MV-4-11 (cell line): ENCODE measurements at regions not wholly inside any gene's neighbourhood (a gene's known extent, or its start where the extent isn't known, plus 50 kb on each side); places are given as distances from the start of the nearest gene placed in this dataset.

Experiments
- DNase-seq: peaks from one replicate; lab custom pipeline; 2025; lab: John Stamatoyannopoulos, UW

DNA sequence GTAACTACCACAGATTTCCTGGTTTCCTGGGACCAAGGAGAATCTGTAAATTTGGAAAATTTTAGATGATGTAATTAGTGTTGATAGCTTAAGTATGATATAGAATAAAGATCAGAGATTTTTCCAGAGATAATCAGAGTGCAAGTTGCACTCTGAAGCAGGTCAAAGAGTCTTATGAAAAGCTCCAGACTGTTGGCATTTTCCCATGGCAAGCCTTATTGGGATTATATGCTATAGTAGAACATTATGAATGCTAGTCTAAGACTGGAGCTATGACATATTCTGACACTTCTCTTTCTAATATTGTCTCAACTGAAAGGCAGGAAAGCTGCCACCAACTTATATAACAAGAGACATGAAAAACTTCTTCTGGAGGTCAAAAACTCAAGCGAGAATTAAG lies 1638.3 kb upstream of the LRRTM1 start:
- DNase-seq: no peak

DNA sequence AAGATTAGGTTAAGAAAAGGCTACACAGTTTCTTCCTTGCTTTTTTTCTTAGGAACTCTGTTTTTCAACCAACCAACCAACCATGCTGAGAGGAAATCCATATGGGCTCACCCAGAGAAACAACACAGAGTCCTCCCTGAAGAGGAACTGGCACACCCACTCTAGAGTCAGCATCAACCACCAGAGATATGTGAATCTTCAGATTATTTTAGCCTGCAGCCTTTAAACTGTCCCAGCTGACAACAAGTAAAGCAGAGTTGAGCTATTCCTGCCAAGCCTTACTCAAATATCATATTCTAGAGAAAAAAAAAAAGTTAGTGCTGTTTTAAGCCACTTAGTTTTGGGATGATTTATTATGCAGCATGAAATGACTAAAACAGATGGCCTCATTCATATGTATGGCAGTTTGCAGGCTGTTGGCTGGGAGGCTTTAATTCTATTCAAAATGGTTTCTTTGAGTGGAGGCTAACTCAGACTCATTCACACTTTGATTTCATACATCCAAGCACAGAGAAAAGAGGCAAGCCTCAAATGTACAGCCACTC lies 1637.7 kb upstream of the LRRTM1 start:
- no peak for DNase-seq

DNA sequence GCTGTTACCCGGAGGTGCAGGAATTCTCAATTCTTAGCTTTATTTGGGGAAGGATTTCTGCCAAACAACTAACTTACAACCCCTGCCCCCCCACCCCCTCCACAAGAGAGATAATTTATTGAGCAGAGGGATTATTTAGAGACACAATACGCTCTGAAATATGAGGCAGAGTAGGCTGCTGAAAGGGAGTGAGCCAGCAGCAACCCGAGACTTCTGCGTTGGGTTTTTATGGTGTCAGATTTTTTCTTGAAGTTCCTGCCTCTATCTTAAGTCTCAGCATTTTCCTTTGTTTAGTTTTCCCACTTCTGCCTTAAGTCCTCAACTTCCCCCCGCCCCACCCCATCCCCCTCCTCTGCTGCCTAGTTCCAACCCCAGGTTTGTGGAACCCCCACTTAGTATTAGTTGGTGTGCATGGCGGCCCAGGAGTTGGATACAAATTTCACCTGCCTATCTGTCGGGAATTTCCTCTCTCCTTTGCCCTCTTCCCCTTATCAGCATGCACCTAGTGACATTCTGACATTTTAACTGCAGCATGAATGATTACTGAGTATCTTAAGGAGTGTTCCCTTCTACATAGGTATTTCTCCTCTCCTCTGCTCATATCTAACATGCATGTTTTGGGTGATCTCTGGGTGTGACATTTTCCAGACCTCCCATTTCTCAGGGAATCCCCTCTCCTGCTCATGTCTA lies 1635.9 kb upstream of the LRRTM1 start:
- no peak for DNase-seq

DNA sequence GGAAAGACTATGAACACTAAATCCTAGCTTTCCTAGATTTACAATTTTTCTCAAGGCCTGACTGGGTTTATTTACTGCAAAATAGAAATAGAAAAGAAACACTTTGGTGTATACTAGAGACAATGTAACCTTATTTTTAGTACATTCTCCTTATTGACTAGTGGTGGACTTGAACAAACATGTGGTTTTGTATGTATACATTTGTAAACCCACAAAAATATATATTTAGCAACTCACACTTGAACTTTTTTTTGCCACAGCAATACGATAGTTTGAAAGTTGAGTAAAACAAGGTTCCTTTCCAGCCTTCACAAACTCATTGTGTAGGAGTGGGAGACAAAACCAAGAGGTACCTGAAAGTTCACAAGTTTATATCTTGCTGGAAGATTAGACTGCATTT lies 1633.4 kb upstream of the LRRTM1 start:
- no peak for DNase-seq

DNA sequence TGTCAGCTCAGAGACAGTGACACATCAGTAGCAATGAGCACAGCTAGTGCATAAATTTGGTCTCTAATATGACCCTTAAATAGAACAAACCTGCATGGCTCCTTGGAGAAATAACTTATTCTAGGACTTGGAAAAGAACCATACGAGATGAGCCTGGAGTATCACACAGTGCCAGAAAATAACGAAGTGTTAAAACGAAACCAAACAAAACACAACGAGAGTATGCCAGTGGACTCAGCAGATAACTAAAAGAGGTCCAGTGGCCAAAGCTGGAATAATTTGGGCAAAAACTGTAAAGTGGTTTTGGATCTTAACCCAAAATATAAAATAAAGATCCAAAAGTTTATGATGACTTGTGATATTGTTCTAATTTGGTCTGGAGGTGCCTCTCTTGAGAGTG lies 1599.0 kb upstream of the LRRTM1 start:
- DNase-seq: no peak

DNA sequence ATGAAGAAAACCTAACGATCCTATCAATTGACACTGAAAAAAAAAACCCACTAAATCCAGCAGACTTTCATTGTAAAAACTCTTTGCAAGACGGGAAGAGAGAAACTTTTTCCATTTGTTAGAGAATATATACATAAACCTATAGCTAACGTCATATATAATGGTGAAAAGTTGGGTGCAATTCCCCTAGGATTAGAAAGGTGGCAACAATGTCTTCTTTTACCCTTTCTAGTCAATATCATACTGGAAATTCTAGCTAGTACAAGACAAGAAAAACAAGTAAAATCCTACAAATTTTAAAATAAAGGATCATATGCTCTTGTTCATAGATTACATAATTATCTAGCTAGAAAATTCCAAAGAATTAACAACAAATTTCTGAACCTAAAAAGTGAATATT lies 1596.5 kb upstream of the LRRTM1 start:
- no peak for DNase-seq

DNA sequence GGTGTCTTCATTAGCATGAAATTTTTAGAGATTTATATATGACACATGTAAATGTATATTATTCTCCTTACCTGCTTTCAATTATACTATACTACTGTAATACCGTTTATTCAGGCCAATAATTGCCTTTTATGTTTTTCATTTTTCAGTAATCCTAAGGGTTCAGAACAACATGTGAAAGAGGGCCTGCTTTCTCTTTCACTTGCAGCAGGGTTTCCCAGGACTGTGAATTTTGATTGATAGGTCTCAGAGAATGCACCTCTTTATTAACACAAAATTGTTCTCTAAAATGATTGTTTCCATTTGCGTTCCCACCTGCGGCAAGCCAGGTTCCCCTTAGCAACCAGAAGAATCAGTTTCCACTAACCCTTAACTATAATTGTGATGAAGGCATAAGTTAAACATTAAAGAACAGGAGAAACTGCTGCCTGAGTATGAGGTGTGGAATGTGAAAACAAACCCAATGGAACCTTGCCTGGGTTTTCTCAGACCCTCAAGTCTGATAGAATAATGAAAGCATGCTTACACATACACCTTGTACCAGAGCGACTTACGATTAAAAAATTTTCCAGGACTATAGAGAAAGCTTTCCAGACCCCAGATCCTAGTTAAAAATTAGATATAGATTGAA lies 1591.2 kb upstream of the LRRTM1 start:
- no peak for DNase-seq

DNA sequence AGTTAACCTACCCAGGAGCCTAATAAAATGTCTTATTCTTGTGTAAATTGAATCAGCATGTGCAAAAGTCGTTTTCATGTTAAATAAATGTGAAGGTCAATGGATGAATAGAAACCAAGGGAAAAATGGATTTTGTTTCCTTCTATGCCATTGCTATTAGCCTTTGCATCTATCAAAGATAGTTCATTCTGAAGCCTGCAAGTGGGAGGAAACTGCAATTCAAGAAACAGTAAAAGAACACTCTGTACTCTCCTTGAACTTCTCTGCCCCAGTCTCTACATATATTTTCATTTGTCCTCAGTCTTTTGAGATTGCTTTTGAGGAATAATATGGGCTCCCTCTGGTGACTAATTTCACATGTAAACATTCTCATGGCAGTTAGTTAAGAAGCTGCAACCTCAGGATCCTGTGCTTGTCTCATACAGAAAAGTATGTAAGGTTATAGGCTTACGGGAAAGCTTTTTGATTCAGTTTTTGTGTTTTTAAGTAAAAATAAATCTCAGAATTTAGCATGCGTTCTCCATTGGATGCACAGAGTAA lies 1590.0 kb upstream of the LRRTM1 start:
- no peak for DNase-seq

DNA sequence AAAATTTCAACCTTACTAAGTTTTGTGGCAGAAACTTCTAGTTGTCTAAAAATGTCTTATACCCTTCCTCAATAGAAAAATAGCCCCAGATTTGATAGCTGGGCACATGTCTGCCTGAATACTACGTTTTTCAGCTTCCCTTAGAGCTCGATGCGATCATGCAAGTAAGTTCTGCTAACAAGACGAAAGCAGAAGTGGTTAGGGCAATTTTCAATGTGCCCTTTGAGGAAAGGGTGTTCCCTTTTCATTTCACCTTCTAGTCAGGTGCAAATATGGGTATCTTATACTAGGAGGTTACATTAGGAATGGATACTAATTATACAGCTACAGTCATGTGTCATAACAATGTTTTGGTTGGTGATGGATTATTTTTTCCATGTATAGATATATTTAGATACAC lies 1572.1 kb upstream of the LRRTM1 start:
- DNase-seq: peak; percentile 18

DNA sequence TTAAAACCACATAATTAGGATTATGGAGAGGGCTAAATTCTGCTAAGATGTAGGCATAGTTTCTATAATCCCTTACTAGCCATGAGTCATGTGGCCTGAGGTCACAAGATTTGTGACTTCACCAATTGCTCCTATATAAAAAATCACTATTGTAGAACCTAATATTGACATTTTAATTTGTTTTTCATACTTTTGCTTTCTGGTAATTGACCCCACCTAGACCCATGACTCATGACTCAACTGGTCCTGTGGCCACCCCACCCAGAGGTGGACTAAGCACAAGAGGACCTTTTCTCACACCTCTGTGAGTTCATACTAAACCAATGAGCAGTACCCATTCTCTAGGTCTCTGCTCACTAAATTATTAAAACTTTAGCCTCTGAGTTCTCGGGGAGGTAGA lies 1567.5 kb upstream of the LRRTM1 start:
- DNase-seq: no peak

DNA sequence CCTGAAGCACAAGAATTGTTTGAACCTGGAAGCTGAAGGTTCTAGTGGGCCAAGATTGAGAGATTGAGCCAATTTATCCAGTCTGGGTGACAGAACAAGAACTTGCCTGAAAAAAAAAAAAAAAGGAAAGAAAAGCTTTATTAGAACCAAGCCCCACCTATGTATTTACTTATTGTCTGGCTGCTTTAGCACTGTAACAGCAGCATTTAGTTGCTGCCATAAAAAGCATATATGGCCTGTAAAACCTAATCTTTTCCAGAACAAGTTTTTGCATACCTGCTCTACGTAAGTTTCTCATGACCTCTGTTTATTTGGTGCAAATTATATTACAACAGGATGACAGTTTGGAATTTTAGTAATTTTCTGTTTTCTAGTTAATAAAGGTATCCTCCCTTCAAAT lies 1565.6 kb upstream of the LRRTM1 start:
- DNase-seq: no peak

DNA sequence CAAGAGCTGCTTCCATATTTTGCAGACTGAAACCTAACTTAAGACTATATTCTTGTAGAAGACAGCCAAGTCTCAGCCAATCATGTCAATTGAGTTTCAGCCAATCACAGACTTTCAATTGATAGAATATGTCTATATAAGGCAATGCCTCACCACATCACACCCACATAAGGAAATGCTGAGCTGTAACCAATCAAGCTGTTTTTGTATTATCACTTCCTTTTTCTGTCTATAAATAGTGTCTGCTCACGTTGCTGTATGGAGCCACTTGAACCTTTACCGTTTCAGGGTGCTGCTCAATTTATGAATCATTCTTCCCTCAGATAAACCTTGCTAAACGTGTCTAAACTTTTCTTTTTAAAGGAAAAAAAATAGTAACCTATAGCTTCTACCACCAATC lies 1554.4 kb upstream of the LRRTM1 start:
- DNase-seq: peak; percentile 17

DNA sequence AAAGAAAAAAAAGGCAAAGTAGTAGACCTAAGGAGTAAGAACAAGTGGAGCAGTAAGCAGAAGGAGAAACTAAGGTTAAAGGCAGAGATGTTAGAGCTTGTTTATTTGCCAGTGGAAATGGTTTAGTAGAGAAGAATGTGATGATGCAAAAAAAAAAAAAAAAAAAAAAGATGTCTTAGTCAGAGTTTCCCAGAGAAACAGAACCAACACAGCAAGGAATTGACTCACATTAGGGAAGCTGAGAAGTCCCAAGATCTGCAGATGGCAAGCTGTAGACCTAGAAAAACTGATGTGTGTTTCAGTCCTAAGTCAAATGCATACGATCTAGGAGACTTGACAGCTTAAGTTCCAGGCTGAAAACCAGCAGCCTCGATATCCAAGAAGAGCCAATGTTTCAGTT lies 1548.8 kb upstream of the LRRTM1 start:
- DNase-seq: no peak

DNA sequence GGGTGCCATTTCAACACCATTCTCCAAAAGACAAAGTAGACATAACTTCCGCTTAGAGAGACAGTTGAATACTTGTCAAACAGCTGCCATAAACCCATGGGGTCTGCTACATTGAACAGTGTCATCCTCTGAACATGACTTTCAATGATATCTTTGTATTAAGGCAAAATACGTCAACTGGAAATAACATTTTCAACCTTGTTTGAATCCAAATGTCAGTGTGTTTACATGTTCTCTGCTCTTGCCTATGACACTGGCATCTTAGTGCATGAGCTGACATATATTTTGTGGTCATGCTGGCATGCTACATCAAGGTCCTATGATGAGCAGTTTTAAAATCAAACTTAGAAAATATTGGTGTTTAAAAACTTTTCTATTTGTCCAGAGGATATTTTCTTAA lies 1548.1 kb upstream of the LRRTM1 start:
- no peak for DNase-seq

DNA sequence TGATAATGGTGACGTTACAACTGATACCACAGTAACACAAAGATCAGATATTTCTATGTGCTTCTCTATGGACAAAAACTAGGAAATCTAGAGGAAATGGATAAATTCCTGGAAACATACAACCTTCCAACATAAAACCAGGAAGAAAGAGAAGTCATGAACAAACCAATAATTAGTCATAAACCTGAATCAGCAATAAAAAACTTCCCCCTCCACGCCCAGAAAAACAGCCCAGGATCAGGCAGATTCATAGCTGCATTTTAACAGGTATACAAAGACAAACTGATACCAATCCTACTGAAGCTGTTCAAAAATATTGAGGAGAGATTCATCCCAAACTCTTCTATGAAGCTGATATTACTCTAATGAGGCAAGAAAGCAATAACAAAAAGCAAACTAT lies 1535.2 kb upstream of the LRRTM1 start:
- no peak for DNase-seq

DNA sequence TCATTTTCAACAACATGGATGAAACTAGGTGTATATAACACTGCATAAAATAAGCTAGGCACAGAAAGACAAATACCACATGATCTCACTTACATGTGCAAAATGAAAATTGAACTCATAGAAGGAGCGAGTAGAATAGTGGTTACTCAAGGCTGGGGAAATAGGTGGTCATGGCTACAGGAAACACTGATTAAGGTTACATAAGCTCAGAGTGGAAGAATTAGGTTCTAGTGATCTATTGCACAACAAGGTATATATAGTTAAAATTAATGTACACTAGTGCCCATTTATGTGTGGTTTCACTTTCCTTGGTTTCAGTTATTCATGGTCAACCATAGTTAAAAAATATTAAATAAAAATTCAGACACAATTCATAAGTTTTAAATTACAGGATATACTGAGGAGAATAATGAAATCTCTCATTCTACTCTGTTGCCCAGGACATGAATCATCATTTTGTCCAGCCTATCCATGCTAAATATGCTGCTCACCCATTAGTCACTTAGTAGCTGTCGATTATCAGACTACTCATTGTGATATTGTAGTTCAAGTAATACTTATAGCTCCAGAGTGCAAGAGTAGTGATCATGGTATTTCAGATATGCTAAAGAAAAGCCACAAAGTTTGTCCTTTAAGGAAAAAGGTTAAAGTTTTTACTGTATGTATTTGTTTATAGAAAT lies 1530.9 kb upstream of the LRRTM1 start:
- DNase-seq: no peak

DNA sequence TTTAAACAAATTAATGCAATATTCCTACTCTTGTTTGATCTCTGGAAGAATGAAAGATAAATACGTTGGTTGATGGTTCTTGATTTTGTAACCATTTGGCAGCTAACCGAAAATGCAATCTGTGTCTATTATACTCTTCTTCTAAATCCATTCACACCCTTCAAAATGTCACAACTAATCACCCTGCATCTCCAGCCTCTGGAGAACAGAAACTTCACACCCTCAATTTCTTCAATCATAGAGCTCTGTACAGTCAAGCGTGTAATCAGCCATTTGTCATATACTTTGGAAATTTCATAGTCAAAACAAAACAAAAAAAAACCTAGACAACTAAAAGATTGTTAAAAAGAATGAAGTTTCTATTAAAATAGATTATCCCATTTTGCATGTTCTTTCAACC lies 1482.3 kb upstream of the LRRTM1 start:
- no peak for DNase-seq

DNA sequence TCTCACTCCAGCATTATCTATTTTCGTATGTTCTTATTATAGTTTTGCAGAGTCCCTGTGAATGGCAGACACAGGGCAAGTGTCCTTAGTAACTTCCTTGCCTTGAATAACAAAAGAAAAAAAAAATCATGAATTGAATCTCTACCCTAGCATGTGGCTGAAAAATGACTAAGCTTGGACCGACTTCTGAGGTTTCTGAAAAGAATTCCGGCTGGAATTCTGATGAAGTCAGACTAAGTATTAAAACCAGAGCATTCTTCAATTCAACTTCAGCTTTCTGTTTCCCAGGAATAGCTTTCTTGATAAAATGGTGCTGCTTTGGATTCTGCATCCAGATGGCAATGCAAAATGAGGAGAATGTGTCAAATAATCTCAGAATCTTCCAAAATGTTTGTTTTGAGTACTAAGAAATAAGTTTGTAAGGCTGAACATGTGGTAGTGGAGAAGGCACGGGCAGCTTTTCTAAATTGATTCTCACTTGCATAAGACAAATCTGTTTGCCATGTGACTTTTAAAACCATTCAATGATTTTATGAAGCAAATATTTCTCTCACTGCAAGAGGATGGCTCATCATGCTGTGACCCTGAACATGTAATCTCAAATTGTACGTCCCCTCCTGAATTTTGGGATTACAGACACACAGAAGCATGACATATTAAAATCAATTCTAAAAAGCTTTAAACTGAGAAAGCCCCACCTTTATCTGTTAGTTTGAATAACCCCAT lies 1462.8 kb upstream of the LRRTM1 start:
- DNase-seq: no peak

DNA sequence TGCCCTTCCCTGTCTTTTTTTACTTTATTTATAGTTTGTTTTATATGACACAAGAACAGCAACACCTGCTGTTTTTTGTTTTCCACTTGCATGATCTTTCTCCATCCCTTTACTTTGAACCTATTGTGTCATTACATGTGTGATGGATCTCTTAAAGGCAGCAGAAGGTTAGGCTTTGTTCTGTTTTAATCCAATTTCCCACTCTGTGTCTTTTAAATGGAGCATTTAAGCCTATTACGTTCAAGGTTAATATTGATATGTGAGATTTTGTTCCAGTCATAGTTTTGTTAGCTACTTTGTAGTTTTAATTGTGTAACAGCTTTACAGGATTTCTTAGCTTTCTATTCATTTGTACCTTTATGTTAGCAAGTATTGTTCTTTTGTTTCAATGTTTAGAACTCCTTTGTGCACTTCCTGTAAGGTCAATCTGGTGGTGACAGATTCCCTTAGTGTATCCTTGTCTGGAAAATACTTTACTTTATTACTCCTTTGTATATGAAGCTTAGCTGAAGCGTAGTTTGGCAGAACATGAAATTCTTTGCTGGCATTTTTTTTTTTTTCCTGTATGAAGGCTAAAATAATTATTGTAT lies 1443.0 kb upstream of the LRRTM1 start:
- DNase-seq: no peak

DNA sequence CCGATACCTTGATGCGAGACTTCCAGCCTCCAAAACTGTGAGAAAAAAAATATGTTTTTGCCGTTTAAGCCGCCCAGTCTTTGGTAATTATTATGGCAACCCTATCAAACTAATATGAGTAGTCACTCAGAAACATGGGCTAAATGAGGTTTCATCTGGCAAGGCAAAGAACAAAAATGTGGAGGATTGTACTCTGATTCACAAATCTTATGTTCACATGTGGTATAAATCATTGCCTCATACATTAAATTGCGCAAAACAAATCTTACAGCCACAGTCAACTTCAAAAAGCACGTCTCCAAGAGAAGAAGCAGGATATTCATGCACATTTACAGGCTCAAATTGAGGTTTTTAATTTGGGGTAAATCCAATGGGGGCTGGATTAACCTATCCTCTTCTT lies 1435.4 kb upstream of the LRRTM1 start:
- DNase-seq: no peak

DNA sequence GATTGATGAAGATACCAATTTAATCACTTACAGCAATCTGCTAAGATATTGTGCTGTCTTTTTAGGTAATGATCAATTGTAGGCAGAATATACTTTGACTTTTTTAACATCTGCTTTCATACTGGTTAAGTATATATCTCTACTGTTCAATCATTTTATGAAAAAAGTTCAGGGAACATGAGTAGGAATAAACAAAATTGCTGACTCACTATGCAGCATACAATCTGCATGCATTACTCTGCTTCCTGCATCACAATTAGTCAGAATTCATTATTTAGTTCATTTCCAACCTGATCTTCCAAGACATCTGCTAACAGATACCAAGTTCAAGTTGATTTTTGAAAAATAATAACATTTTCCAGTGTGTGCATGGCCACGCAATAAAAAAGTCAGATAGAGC lies 1430.4 kb upstream of the LRRTM1 start:
- DNase-seq: no peak

DNA sequence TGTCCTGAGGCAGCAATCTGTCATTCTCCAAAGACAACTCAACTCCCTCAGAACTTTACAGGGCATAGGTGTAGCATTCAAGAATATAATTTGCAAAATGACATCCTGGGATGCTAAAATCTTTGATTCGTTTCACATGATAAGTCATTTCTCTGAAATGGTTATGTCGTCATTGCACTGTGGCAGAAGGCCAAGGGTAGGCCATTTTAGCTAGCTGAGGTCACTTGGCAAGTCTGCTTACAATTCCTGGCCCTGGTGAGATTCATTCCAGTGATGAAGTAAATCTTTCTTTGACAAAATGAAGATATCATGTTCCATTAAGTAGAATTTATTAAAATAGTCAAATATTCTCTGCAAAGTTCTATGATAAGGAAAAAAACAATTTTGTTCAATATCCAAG lies 1410.3 kb upstream of the LRRTM1 start:
- no peak for DNase-seq
